Vagina (tissue), 2 donors: ENCODE measurements at regions not wholly inside any gene's neighbourhood (a gene's known extent, or its start where the extent isn't known, plus 50 kb on each side); places are given as distances from the start of the nearest gene placed in this dataset.

Experiments
- CTCF ChIP-seq, 3 experiments: fragments of 450-650 bp in 2 of 3; fragments of 200-600 bp in 1 of 3; sonication (generic) in 1 of 3; IDR thresholded peaks; one replicate each; pipeline ENCODE4 v1.5.1; 2017 to 2019; ENCODE audit warnings: antibody characterized with exemption in 3 of 3, mild to moderate bottlenecking in 2 of 3, moderate library complexity in 2 of 3
- POLR2A ChIP-seq, 2 donors: fragments of 450-650 bp; IDR thresholded peaks; one replicate each; pipeline ENCODE4 v1.6.1; 2017; ENCODE audit warnings: antibody characterized with exemption in 2 of 2, mild to moderate bottlenecking in 2 of 2, moderate library complexity in 2 of 2
- POLR2AphosphoS5 ChIP-seq, 2 donors: sonication (generic); formaldehyde crosslinking; IDR thresholded peaks; one replicate each; pipeline ENCODE4 v1.9.0; 2017; ENCODE audit warnings: antibody characterized with exemption in 2 of 2, mild to moderate bottlenecking in 2 of 2, low read depth in 1 of 2; ENCODE audit not compliant: insufficient read depth in 1 of 2

GRCh38 chr20:11492846-11493245, 424.8 kb upstream of the BTBD3 start:
- TF ChIP-seq CTCF (IDR thresholded peaks at IDR 0.05), result no peak
- TF ChIP-seq POLR2AphosphoS5 (IDR thresholded peaks at IDR 0.05; ENCODE audit: insufficient read depth in 1 of 2, low read depth in 1 of 2), result no peak
- no peak for TF ChIP-seq POLR2A (IDR thresholded peaks at IDR 0.05)
